PFSK-1 (cell line): ENCODE measurements at regions not wholly inside any gene's neighbourhood (a gene's known extent, or its start where the extent isn't known, plus 50 kb on each side); places are given as distances from the start of the nearest gene placed in this dataset.

Experiments used
- POLR2AphosphoS5 ChIP-seq: IDR thresholded peaks from 2 replicates; pipeline ENCODE4 v1.6.1; 2012; ENCODE audit warnings: low read depth, mild to moderate bottlenecking, control low read depth, low read length, moderate library complexity
- REST ChIP-seq, 2 experiments: IDR thresholded peaks; 2 replicates each; pipeline versions ENCODE4 v1.6.1 to v1.8.0; 2011 to 2012; ENCODE audit warnings: low read depth in 2 of 2, low read length in 2 of 2, control low read depth in 1 of 2, inconsistent platforms in 1 of 2, mild to moderate bottlenecking in 1 of 2, moderate library complexity in 1 of 2; ENCODE audit not compliant: insufficient read depth in 1 of 2

DNA sequence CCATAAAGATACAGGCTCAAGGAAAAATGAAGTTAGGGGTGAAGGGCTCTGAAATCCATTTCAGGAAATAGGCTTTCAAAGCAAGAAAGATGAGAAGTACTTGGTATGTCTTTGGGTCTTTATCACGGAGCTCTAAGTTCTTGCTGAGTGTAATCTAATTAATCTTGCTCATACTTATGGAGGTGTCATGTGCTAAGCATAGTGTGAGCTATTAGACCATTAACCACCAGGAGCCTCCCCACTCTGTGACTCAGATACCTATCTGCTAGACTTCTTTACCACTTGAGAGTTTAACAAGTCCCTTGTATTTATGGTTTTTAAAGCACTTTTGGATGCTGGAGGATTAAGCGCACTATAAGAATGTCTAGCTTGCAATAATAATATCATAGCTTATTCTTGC, 678.7 kb downstream of the EPHA4 start:
- TF ChIP-seq REST (IDR thresholded peaks at IDR 0.05; ENCODE audit: insufficient read depth in 1 of 2, low read depth in 2 of 2, low read length in 2 of 2) = no peak
- no peak for TF ChIP-seq POLR2AphosphoS5
